HG02885 (cell line): ENCODE measurements at regions not wholly inside any gene's neighbourhood (a gene's known extent, or its start where the extent isn't known, plus 50 kb on each side); places are given as distances from the start of the nearest gene placed in this dataset.

ENCODE experiments used
- ATAC-seq: cut with Tn5 transposase; IDR thresholded peaks from one replicate; pipeline ENCODE4 v1.9.1; 2021; ENCODE audit warnings: mild to moderate bottlenecking; ENCODE audit not compliant: unreplicated experiment, poor library complexity

DNA sequence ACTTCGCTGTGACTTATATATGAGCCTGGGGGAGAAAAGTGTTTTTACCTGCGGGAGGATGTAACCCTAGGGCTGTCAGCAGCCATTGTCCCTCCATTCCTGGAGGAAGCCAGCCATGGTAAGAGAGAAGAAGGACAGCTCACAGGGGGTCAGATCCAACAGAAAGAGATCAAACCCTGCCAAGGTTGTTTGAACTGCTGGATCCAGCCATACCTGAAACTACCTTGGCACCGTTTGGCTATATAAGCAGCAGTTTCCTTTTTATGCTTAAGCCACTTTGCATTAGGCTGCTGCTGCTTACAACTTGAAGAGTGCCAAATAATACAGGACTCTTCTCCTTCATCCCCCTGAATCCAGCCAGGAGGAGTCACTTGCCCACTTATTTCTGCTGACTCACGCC lies 205.5 kb downstream of the PHETA1 start:
- no peak for ATAC-seq

GRCh38 chr12:111161898-111162297 lies 207.0 kb downstream of the PHETA1 start:
- no peak for ATAC-seq

GRCh38 chr12:111160350-111161241 lies 208.3 kb downstream of the PHETA1 start:
- no peak for ATAC-seq

DNA sequence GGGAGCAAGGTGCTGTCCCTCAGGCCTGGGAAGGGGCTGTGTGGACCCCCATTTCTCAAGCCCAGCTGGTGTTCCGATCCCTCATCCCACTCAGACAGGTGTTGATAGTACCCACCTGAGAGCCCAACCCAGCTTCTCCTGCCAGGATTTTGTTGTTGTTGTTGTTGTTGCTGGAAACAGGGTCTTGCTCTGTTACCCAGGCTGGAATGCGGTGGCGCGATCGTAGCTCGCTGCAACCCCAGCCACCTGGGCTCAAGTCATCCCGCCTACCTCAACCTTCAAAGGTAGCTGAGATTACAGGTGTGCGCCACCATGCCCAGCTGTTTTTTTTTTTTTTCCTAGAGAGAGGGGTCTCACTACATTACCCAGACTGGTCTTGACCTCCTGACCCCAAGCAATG lies 209.9 kb downstream of the PHETA1 start:
- no peak for ATAC-seq

GRCh38 chr12:111157486-111157885 lies 211.4 kb downstream of the PHETA1 start:
- ATAC-seq = no peak

- no peak for ATAC-seq
These were observed 212.6 kb downstream of the PHETA1 start for GRCh38 chr12:111156304-111156703.

- ATAC-seq = no peak
These were observed 213.4 kb downstream of the PHETA1 start for GRCh38 chr12:111155521-111155920.

DNA sequence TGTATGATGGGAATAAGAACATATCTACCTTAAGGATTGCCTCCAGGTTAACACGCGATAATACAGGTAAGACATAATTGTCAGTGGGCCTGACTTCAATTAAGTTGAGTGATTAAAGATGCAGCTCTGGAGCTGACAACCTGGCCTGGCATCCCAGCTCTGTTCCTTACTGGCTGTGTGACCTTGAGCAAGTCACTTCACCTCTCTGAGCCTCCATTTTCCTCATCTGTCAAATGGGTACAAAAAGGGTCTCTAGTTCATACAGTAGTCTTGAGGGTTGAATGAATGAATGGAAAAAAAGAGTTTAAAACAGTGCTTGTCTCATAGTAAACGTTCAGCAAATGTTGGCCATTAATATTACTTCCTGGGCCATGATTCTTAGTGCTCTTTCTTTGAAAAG lies 213.9 kb downstream of the PHETA1 start:
- no peak for ATAC-seq

- ATAC-seq = no peak
These were observed 214.6 kb downstream of the PHETA1 start for GRCh38 chr12:111154147-111154834.

DNA sequence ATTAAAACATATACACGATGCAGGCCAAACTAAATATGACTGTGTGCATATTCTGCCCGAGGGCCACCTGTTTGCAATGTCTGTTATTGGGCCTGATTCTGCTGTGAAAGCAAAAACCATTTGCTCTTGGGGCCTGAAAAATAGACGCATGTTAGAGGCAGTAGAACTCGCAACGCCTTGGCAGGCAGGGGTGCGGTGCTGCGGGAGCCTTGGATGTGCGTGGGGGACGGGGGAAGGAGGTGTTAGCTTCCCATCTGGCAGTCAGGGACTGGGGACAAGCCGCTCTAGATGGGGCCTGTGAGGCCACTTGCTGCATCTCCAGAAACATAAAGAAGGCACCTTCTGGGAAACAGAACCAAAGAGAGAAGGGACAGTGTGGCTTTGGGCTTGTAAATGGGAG lies 216.3 kb downstream of the PHETA1 start:
- no peak for ATAC-seq

DNA sequence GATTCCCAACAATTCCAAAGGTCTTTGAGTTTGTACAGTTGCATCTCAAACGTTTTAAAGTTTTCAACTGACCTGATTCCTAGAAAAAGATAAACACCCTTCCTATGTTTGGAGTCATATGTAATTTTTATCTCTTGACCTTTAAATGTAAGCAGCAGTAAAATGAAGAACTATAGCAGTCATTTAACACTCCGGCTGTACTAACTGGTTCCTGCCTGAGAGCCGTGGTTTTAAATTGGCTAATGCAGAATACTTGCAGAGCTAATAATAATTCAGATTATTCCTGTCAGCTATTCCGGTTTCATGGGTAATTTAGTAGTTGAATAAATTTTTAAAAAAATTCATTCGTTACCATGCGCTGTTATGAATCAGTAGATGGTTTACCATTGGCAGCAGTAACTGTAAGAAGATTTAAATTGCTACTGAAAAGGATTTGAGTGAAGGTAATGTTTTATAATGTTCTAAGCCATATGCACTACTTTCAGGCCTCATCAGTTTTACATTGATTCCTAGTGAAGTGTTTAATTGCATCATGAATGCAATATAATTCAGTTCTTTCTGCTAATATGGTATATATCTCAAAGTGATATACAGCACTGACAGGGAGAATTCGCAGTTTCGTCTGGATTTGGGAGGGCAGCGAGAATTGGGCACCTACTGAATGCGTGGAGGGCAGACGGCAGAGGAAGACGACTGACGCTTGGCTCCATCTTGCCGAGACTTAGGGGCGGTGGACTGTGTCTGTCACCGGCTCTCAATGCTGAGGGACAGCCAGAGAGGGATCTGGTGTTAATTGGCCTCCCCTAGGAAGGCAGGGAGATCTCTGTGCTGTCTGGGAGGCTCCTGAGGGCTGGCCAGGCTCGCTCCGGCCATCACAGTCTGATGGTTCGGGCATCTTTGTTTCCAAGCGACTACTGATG lies 217.7 kb downstream of the PHETA1 start:
- no peak for ATAC-seq

- ATAC-seq = no peak
These were observed 218.5 kb downstream of the PHETA1 start for GRCh38 chr12:111150360-111150759.

DNA sequence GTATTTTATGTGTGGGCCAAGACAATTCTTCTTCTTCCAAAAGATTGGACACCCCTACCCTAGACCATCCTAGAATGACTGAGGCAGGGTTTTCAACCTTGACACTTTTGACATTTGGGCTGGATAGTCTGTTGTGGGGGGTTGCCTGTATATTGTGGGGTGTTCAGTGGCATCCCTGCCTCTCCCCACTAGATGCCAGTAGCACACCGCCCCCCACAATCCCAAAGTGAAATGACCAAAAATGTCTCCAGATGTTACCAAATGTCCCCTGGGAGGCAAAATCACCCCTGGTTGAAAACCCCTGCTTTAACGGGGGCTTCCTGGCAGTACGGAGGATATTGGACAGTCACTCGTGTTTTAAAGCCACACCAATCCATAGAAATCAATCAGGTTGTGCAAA lies 219.6 kb downstream of the PHETA1 start:
- ATAC-seq = no peak

DNA sequence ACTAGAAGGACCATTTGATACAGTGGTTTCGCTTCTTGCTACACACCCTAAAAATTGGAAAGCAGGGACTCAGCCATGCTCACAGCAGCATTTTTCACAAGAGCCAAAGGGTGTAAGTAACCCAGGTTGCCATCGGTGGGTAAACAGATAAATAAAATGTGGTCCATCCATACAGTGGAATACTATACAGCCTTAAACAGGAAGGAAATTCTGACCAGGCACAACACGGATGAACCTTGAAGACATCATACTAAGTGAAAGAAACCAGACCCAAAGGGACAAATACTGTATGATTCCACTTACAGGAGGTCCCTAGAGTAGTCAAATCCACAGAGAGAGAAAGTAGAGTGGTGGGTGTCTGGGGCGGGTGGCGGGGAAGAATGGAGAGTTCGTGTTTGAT lies 220.9 kb downstream of the PHETA1 start:
- no peak for ATAC-seq

GRCh38 chr12:111143271-111143670 lies 222.9 kb upstream of the MYL2 start:
- ATAC-seq = no peak

GRCh38 chr12:111141205-111141604 lies 220.8 kb upstream of the MYL2 start:
- ATAC-seq = no peak

DNA sequence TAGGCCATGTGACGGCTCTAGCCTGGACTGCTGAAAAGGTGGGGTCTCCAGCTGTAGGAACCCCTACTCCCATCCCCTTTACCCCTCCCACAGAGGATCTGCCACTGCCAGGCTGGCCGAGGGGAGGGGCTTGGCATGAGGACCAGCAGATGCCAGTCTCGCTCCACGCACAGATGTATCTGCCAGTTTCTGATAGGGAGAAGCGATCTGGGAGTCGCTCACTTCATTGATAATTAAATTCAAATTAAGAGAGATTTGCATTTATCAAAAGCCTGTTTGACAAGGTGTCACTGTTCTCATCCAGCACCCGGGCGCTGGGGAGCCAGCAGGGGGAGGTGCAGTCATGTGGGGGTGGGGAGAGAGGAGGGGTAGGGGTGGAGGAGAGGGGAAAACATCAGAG lies 217.6 kb upstream of the MYL2 start:
- ATAC-seq = no peak

DNA sequence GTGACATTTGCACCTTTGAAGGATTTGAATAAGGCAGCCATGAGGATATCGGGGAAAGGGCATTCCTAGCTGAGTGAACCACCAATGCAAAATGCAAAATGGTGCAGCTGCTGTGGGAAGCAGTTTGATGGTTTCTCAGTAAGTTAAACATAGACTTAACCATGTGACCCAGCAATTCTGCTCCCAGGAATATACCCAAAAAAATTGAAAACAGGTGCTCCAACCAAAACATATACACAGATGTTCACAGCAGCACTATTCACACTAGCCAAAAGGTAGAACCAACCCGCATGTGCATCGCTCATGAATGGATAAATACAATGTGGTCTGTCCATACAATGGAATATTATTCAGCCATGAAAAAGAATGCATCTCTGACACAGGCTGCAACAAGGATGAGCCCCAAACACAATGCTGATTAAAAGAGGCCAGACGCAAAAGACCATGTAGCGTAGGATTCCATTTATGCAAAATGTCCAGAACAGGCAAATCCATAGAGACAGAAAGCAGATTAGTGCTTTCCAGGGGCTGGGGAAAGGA lies 215.0 kb upstream of the MYL2 start:
- no peak for ATAC-seq

- ATAC-seq = no peak
These were observed 210.0 kb upstream of the MYL2 start for GRCh38 chr12:111130336-111130735.

DNA sequence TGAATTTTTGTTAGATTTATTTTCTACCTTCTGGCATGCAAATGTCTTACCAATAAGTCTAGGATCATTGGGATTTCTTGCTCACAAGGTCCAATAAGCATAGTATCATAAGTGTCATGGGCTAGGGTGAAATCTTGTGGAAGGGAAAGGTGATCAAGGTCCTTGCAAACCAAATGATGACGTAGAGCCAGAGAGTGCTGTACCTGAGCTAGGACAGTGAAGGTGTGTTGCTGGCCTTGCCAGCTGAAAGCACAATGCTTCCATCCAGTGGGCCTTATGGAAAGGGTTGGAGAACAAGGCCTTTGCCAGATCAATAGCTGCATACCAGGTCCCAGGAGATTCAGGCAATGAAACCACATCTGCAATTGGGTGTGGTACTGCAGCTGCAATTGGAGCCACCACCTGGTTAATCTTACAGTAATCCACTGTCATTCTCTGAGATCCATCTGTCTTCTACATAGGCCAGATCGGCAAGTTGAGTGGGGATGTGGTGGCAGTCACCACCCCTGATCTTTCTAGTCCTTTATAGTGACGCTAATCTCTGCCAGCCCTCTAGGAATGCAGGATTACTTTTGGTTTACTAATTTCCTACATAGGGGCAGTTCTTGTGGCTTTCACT lies 208.9 kb upstream of the MYL2 start:
- no peak for ATAC-seq
